ENCODE measurements at regions not wholly inside any gene's neighbourhood (a gene's known extent, or its start where the extent isn't known, plus 50 kb on each side); places are given as distances from the start of the nearest gene placed in this dataset.
A peak's percentile ranks its signal among the peaks of the same experiment; 100 is the strongest.

- no peak overlapping the region for H3K27ac ChIP-seq
Observed at GRCh38 chr4:173590697-173591096, 60.7 kb upstream of the HAND2 start.

GRCh38 chr4:173585876-173586572 is 56.0 kb upstream of the HAND2 start:
- 36 to 69% methylated on average over 9 of the region's 9 CpGs for WGBS, 2 donors
- DNase-seq, result no peak
- no peak overlapping the region for H3K4me3 ChIP-seq
- H3K27me3 ChIP-seq, result no peaks in the 10 kb centered on the region
- no peaks in the 10 kb centered on the region for H3K9me3 ChIP-seq
- peak overlapping the region in 1 of 4 donors; percentile 50 for H3K27ac ChIP-seq
- TF ChIP-seq EP300 (IDR thresholded peaks at IDR 0.05), result no peak
- TF ChIP-seq CTCF (IDR thresholded peaks at IDR 0.05), result no peak
- no peak for TF ChIP-seq POLR2AphosphoS5 (IDR thresholded peaks at IDR 0.05)
- TF ChIP-seq POLR2A (IDR thresholded peaks at IDR 0.05), result no peak
- intact Hi-C loops (cut with DNase I), result no loop called here
- peaks cover 0 to 26% (median 15%) of the 10 kb centered on the region in 4 donors for H3K4me1 ChIP-seq
- H3K36me3 ChIP-seq, result peaks cover 0 to 7% (median 0%) of the 10 kb centered on the region in 4 donors

More at GRCh38 chr4:173590697-173591096, 60.7 kb upstream of the HAND2 start:
- no peaks in the 10 kb centered on the region for H3K36me3 ChIP-seq
- no peaks in the 10 kb centered on the region for H3K9me3 ChIP-seq
- 55 to 89% methylated on average over 4 of the region's 4 CpGs for WGBS, 2 donors
- intact Hi-C loops (cut with DNase I), result no loop called here
- H3K4me1 ChIP-seq, result peaks cover 0 to 26% (median 15%) of the 10 kb centered on the region in 4 donors
- H3K27me3 ChIP-seq, result no peaks in the 10 kb centered on the region
- no peak for TF ChIP-seq EP300 (IDR thresholded peaks at IDR 0.05)
- TF ChIP-seq POLR2A (IDR thresholded peaks at IDR 0.05), result no peak
- TF ChIP-seq POLR2AphosphoS5 (IDR thresholded peaks at IDR 0.05), result no peak
- no peak for TF ChIP-seq CTCF (IDR thresholded peaks at IDR 0.05)
- no peak overlapping the region for H3K4me3 ChIP-seq
- DNase-seq, result no peak

- peaks cover 0 to 7% (median 0%) of the 10 kb centered on the region in 4 donors for H3K36me3 ChIP-seq
- 87 to 92% methylated on average over 4 of the region's 4 CpGs for WGBS, 2 donors
- TF ChIP-seq POLR2AphosphoS5 (IDR thresholded peaks at IDR 0.05) (no peak), POLR2A (IDR thresholded peaks at IDR 0.05) (no peak), EP300 (IDR thresholded peaks at IDR 0.05) (no peak), CTCF (IDR thresholded peaks at IDR 0.05) (no peak)
- H3K4me1 ChIP-seq, result peaks cover 0 to 26% (median 15%) of the 10 kb centered on the region in 4 donors
- H3K4me3 ChIP-seq, result no peak overlapping the region
- no peaks in the 10 kb centered on the region for H3K27me3 ChIP-seq
- no peak overlapping the region for H3K27ac ChIP-seq
- H3K9me3 ChIP-seq, result no peaks in the 10 kb centered on the region
- DNase-seq, result no peak
- intact Hi-C loops (cut with DNase I), result no loop called here
Observed at GRCh38 chr4:173584506-173584905, 54.5 kb upstream of the HAND2 start.
